Spleen (tissue), 11 donors: ENCODE measurements at regions not wholly inside any gene's neighbourhood (a gene's known extent, or its start where the extent isn't known, plus 50 kb on each side); places are given as distances from the start of the nearest gene placed in this dataset.

Source experiments
- DNase-seq: peaks from one replicate; pipeline ENCODE4 v3.0.0-alpha.2; 2020
- H3K27ac ChIP-seq, 8 donors: fragments of 200-600 bp; sonication (generic) in 7 of 8; 1 replicate in 4 of 8; 2 replicates in 4 of 8; pipeline versions ENCODE4 v1.5.0 to v1.8.0; 2016 to 2021; ENCODE audit warnings: inconsistent platforms in 4 of 8, mild to moderate bottlenecking in 4 of 8, moderate library complexity in 1 of 8
- H3K27me3 ChIP-seq, 7 donors: fragments of 200-600 bp; sonication (generic) in 6 of 7; replicated peaks in 1 of 7; 1 replicate in 4 of 7; 2 replicates in 3 of 7; pipeline versions ENCODE4 v1.5.0 to v1.8.0; 2016 to 2021; ENCODE audit warnings: inconsistent platforms in 3 of 7, mild to moderate bottlenecking in 1 of 7
- H3K36me3 ChIP-seq, 6 donors: fragments of 200-600 bp; sonication (generic) in 5 of 6; 1 replicate in 4 of 6; 2 replicates in 2 of 6; pipeline versions ENCODE4 v1.5.0 to v1.8.0; 2016 to 2021; ENCODE audit warnings: inconsistent platforms in 2 of 6
- H3K4me1 ChIP-seq, 6 donors: fragments of 200-600 bp; sonication (generic) in 5 of 6; 1 replicate in 3 of 6; 2 replicates in 3 of 6; pipeline versions ENCODE4 v1.5.0 to v1.8.0; 2016 to 2021; ENCODE audit warnings: inconsistent platforms in 3 of 6
- H3K4me3 ChIP-seq, 8 donors: fragments of 200-600 bp; sonication (generic) in 7 of 8; 1 replicate in 4 of 8; 2 replicates in 4 of 8; pipeline versions ENCODE4 v1.5.0 to v1.8.0; 2016 to 2021; ENCODE audit warnings: inconsistent platforms in 4 of 8, mild to moderate bottlenecking in 4 of 8, moderate library complexity in 2 of 8
- H3K9me3 ChIP-seq, 8 donors: fragments of 200-600 bp; sonication (generic) in 7 of 8; 1 replicate in 4 of 8; 2 replicates in 4 of 8; pipeline versions ENCODE4 v1.5.0 to v1.8.0; 2016 to 2021; ENCODE audit warnings: inconsistent platforms in 4 of 8
- CTCF ChIP-seq, 11 experiments: fragments of 200-600 bp in 7 of 11; fragments of 450-650 bp in 4 of 11; sonication (generic) in 4 of 11; IDR thresholded peaks in 8 of 11; conservative IDR thresholded peaks in 3 of 11; 1 replicate in 7 of 11; 2 replicates in 4 of 11; pipeline versions ENCODE4 v1.4.0 to v1.8.0; 2016 to 2021; ENCODE audit warnings: antibody characterized with exemption in 11 of 11, inconsistent platforms in 4 of 11, mild to moderate bottlenecking in 1 of 11
- POLR2A ChIP-seq, 3 donors: fragments of 450-650 bp; IDR thresholded peaks; one replicate each; pipeline ENCODE4 v1.5.1; 2017; ENCODE audit warnings: antibody characterized with exemption in 3 of 3, mild to moderate bottlenecking in 1 of 3
- POLR2AphosphoS5 ChIP-seq, 3 donors: sonication (generic); formaldehyde crosslinking; IDR thresholded peaks; one replicate each; pipeline ENCODE4 v1.5.1; 2017; ENCODE audit warnings: antibody characterized with exemption in 3 of 3
- WGBS, 5 donors: extraction: QIAGEN DNeasy Blood & Tissue Kit in 3 of 5; methylation state at CpG; one replicate each; pipeline versions ENCODE4 v1.1.5 to v1.1.7; 2013 to 2018; 5-methylcytosine and 5-hydroxymethylcytosine counted together
- intact Hi-C: fragments of 100-400 bp; cut with DNase I; formaldehyde crosslinking; loops from one replicate; pipeline ENCODE4 v1.15.0; 2023; ENCODE audit warnings: low total_unique reads
- donor health status: healthy with polysubstance abuse.
- donor health status: DM: no; HTN: no; CAD: no; lungs with moderate emphysema.
- donor health status: DM: no; HTN: no; CAD: no.
- donor health status: Bipolar disorder and iron deficiency.
- donor health status: healthy.
- donor health status: DM: no; HTN: no; CAD: no.
- donor health status: DM: yes; HTN: yes; CAD: no.

GRCh38 chr12:92255741-92256140 is 110.1 kb upstream of the BTG1 start:
- Histone ChIP-seq H3K4me1 (peaks cover 0 to 15% (median 0%) of the 10 kb centered on the region in 6 donors), H3K4me3 (no peak overlapping the region), H3K27me3 (no peaks in the 10 kb centered on the region), H3K9me3 (no peaks in the 10 kb centered on the region), H3K27ac (no peak overlapping the region), H3K36me3 (no peaks in the 10 kb centered on the region)
- no peak for DNase-seq
- TF ChIP-seq CTCF (IDR thresholded peaks at IDR 0.05 in 8 of 11, conservative IDR thresholded peaks at IDR 0.05 in 3 of 11) (no peak), POLR2AphosphoS5 (IDR thresholded peaks at IDR 0.05) (no peak), POLR2A (IDR thresholded peaks at IDR 0.05) (no peak)
- intact Hi-C loops: no loop called here

GRCh38 chr12:92253301-92253700 is 107.7 kb upstream of the BTG1 start:
- Histone ChIP-seq H3K9me3 (no peaks in the 10 kb centered on the region), H3K27ac (no peak overlapping the region), H3K4me3 (no peak overlapping the region), H3K4me1 (no peaks in the 10 kb centered on the region), H3K27me3 (no peaks in the 10 kb centered on the region), H3K36me3 (no peaks in the 10 kb centered on the region)
- TF ChIP-seq CTCF (IDR thresholded peaks at IDR 0.05 in 8 of 11, conservative IDR thresholded peaks at IDR 0.05 in 3 of 11): no peak
- TF ChIP-seq POLR2A (IDR thresholded peaks at IDR 0.05): no peak
- no peak for TF ChIP-seq POLR2AphosphoS5 (IDR thresholded peaks at IDR 0.05)
- intact Hi-C loops: no loop called here
- no peak for DNase-seq

GRCh38 chr12:92248977-92249376 is 103.3 kb upstream of the BTG1 start:
- H3K4me3 ChIP-seq: no peak overlapping the region
- H3K27me3 ChIP-seq: no peaks in the 10 kb centered on the region
- H3K36me3 ChIP-seq: no peaks in the 10 kb centered on the region
- no peak overlapping the region for H3K27ac ChIP-seq
- DNase-seq: no peak
- no peak for TF ChIP-seq POLR2A (IDR thresholded peaks at IDR 0.05)
- no peak for TF ChIP-seq CTCF (IDR thresholded peaks at IDR 0.05 in 8 of 11, conservative IDR thresholded peaks at IDR 0.05 in 3 of 11)
- no peak for TF ChIP-seq POLR2AphosphoS5 (IDR thresholded peaks at IDR 0.05)
- peaks cover 0 to 9% (median 4%) of the 10 kb centered on the region in 6 donors for H3K4me1 ChIP-seq
- WGBS, 5 donors: 86 to 97% (median 94%) methylated on average over 2 of the region's 2 CpGs
- intact Hi-C loops: no loop called here
- no peaks in the 10 kb centered on the region for H3K9me3 ChIP-seq

- TF ChIP-seq POLR2AphosphoS5 (IDR thresholded peaks at IDR 0.05) (peak in 1 of 3 donors; percentile 62), POLR2A (IDR thresholded peaks at IDR 0.05) (no peak), CTCF (IDR thresholded peaks at IDR 0.05 in 8 of 11, conservative IDR thresholded peaks at IDR 0.05 in 3 of 11) (no peak)
- Histone ChIP-seq H3K4me3 (no peak overlapping the region), H3K4me1 (peaks cover 0 to 21% (median 10%) of the 10 kb centered on the region in 6 donors), H3K27ac (peak overlapping the region in 7 of 8 donors; percentile 26 to 82 (median 69)), H3K9me3 (no peaks in the 10 kb centered on the region), H3K36me3 (no peaks in the 10 kb centered on the region), H3K27me3 (no peaks in the 10 kb centered on the region)
- intact Hi-C loops: no loop called here
- WGBS, 5 donors: 59 to 79% (median 73%) methylated on average over 3 of the region's 3 CpGs
- no peak for DNase-seq
Observed at GRCh38 chr12:92244036-92244435, 98.4 kb upstream of the BTG1 start.
